Adrenal gland (tissue), 9 donors: ENCODE measurements at regions not wholly inside any gene's neighbourhood (a gene's known extent, or its start where the extent isn't known, plus 50 kb on each side); places are given as distances from the start of the nearest gene placed in this dataset.

ENCODE experiments used
- DNase-seq, 7 donors: peaks; one replicate each; pipeline ENCODE4 v3.0.0-alpha.2; 2019 to 2020
- H3K27ac ChIP-seq, 5 donors: fragments of 200-600 bp; sonication (generic) in 4 of 5; 1 replicate in 3 of 5; 2 replicates in 2 of 5; pipeline versions ENCODE4 v1.5.1 to v1.8.0; 2016 to 2020; ENCODE audit warnings: mild to moderate bottlenecking in 1 of 5
- H3K27me3 ChIP-seq: fragments of 200-600 bp; 2 replicates; pipeline ENCODE4 v1.8.0; 2021
- H3K36me3 ChIP-seq, 2 donors: fragments of 200-600 bp; replicated peaks in 1 of 2; 1 replicate in 1 of 2; 2 replicates in 1 of 2; pipeline versions ENCODE4 v1.5.1 to v1.8.0; 2018 to 2022
- H3K4me1 ChIP-seq, 2 donors: fragments of 200-600 bp; replicated peaks in 1 of 2; 1 replicate in 1 of 2; 2 replicates in 1 of 2; pipeline versions ENCODE4 v1.5.1 to v1.8.0; 2018 to 2021
- H3K4me3 ChIP-seq, 4 donors: fragments of 200-600 bp; sonication (generic) in 3 of 4; one replicate each; pipeline ENCODE4 v1.5.1; 2016 to 2018
- H3K9me3 ChIP-seq, 3 donors: fragments of 200-600 bp; sonication (generic) in 1 of 3; replicated peaks in 1 of 3; 1 replicate in 2 of 3; 2 replicates in 1 of 3; pipeline versions ENCODE4 v1.5.1 to v1.8.0; 2016 to 2021
- CTCF ChIP-seq, 6 experiments: fragments of 450-650 bp in 4 of 6; fragments of 200-600 bp in 2 of 6; sonication (generic) in 1 of 6; IDR thresholded peaks; 1 replicate in 5 of 6; 2 replicates in 1 of 6; pipeline versions ENCODE4 v1.5.1 to v1.8.0; 2016 to 2021; ENCODE audit warnings: antibody characterized with exemption in 6 of 6, mild to moderate bottlenecking in 2 of 6, moderate library complexity in 1 of 6
- POLR2A ChIP-seq, 2 donors: fragments of 450-650 bp; IDR thresholded peaks; one replicate each; pipeline ENCODE4 v1.6.1; 2017; ENCODE audit warnings: antibody characterized with exemption in 2 of 2, mild to moderate bottlenecking in 2 of 2, moderate library complexity in 1 of 2
- WGBS, 4 donors: extraction: QIAGEN DNeasy Blood & Tissue Kit in 2 of 4; methylation state at CpG; one replicate each; pipeline versions ENCODE4 v1.1.5 to v1.1.7; 2013 to 2017; 5-methylcytosine and 5-hydroxymethylcytosine counted together
- intact Hi-C, 2 donors: fragments of 100-400 bp; cut with DNase I; formaldehyde crosslinking; loops; one replicate each; pipeline versions ENCODE4 v1.14.1 to v1.15.0; 2022 to 2023
- donor health status: healthy with polysubstance abuse.
- donor health status: Bipolar disorder and iron deficiency.
- donor health status: DM: yes; HTN: yes; CAD: no.
- donor health status: DM: no; HTN: no; CAD: no.
- donor health status: DM: no; HTN: no; CAD: no.

- Histone ChIP-seq H3K4me1 (peaks cover 5 to 10% of the 10 kb centered on the region in 2 donors), H3K4me3 (no peak overlapping the region), H3K9me3 (no peaks in the 10 kb centered on the region), H3K36me3 (no peaks in the 10 kb centered on the region), H3K27me3 (no peaks in the 10 kb centered on the region), H3K27ac (no peak overlapping the region)
- DNase-seq: peak in 1 of 7 donors; percentile 44
- TF ChIP-seq CTCF (IDR thresholded peaks at IDR 0.05): no peak
- no peak for TF ChIP-seq POLR2A (IDR thresholded peaks at IDR 0.05)
- WGBS, 4 donors: 80 to 85% (median 84%) methylated on average over 2 of the region's 2 CpGs
- intact Hi-C loops: no loop called here
These were observed 64.2 kb downstream of the GJA1 start for GRCh38 chr6:121499666-121500065.

GRCh38 chr6:121503589-121503991, 68.1 kb downstream of the GJA1 start:
- H3K27ac ChIP-seq: peak overlapping the region; percentile 11 to 56 (median 43)
- 39 to 43% (median 42%) methylated on average over 2 of the region's 2 CpGs for WGBS, 4 donors
- H3K4me1 ChIP-seq: peaks cover 0 to 5% of the 10 kb centered on the region in 2 donors
- H3K4me3 ChIP-seq: no peak overlapping the region
- no peaks in the 10 kb centered on the region for H3K27me3 ChIP-seq
- no peak for DNase-seq
- intact Hi-C loops: no loop called here
- H3K36me3 ChIP-seq: no peaks in the 10 kb centered on the region
- H3K9me3 ChIP-seq: no peaks in the 10 kb centered on the region
- TF ChIP-seq CTCF (IDR thresholded peaks at IDR 0.05) (no peak), POLR2A (IDR thresholded peaks at IDR 0.05) (no peak)

- H3K4me3 ChIP-seq: no peak overlapping the region
- no peaks in the 10 kb centered on the region for H3K9me3 ChIP-seq
- DNase-seq: peak in 2 of 7 donors; percentile 27 to 34
- 6 to 22% (median 11%) methylated on average over 1 of the region's 1 CpG for WGBS, 4 donors
- peak overlapping the region in 4 of 5 donors; percentile 11 to 56 (median 48) for H3K27ac ChIP-seq
- H3K27me3 ChIP-seq: no peaks in the 10 kb centered on the region
- H3K4me1 ChIP-seq: no peaks in the 10 kb centered on the region
- no peaks in the 10 kb centered on the region for H3K36me3 ChIP-seq
- intact Hi-C loops: no loop called here
- TF ChIP-seq CTCF (IDR thresholded peaks at IDR 0.05) (no peak), POLR2A (IDR thresholded peaks at IDR 0.05) (no peak)
These were observed 68.8 kb downstream of the GJA1 start for GRCh38 chr6:121504227-121504626.

- no peak overlapping the region for H3K4me3 ChIP-seq
- WGBS, 4 donors: 93 to 100% (median 97%) methylated on average over 2 of the region's 2 CpGs
These were observed 69.8 kb downstream of the GJA1 start for GRCh38 chr6:121505284-121505683.

More at GRCh38 chr6:121505284-121505683, 69.8 kb downstream of the GJA1 start:
- H3K27ac ChIP-seq: no peak overlapping the region
- no peak for DNase-seq
- TF ChIP-seq CTCF (IDR thresholded peaks at IDR 0.05): no peak
- H3K4me1 ChIP-seq: no peaks in the 10 kb centered on the region
- no peaks in the 10 kb centered on the region for H3K9me3 ChIP-seq
- intact Hi-C loops: no loop called here
- no peaks in the 10 kb centered on the region for H3K36me3 ChIP-seq
- H3K27me3 ChIP-seq: no peaks in the 10 kb centered on the region
